WTC11 (cell line): ENCODE measurements at regions not wholly inside any gene's neighbourhood (a gene's known extent, or its start where the extent isn't known, plus 50 kb on each side); places are given as distances from the start of the nearest gene placed in this dataset.

Experiments used
- ATAC-seq: fragments of 200-7000 bp; cut with Tn5 transposase; 2 replicates; pipeline ENCODE4 v1.10.0; 2021; ENCODE audit warnings: mild to moderate bottlenecking, moderate library complexity
- CTCF ChIA-PET: fragments of 300-600 bp; sonication (Branson Sonifier 250); formaldehyde crosslinking; loops from one replicate; lab custom pipeline; 2021; ENCODE audit warnings: antibody characterized with exemption; lab: Charles Lee
- POLR2A ChIA-PET: fragments of 350-600 bp; sonication (Branson Sonifier 250); formaldehyde crosslinking; loops from one replicate; lab custom pipeline; 2021; ENCODE audit warnings: antibody characterized with exemption; lab: Charles Lee
- DNase-seq: peaks from one replicate; pipeline ENCODE4 v3.0.0; 2021; ENCODE audit warnings: low spot score
- H3K27ac Mint-ChIP-seq: 2 replicates; pipeline ENCODE4 v1.8.0; 2021; ENCODE audit warnings: mixed read lengths
- H3K27me3 Mint-ChIP-seq: 2 replicates; pipeline ENCODE4 v1.8.0; 2021; ENCODE audit warnings: low read depth, mild to moderate bottlenecking, moderate library complexity, mixed read lengths
- H3K36me3 Mint-ChIP-seq: 2 replicates; pipeline ENCODE4 v1.8.0; 2021; ENCODE audit warnings: mixed read lengths
- H3K4me1 Mint-ChIP-seq: 2 replicates; pipeline ENCODE4 v1.8.0; 2022; ENCODE audit warnings: mixed read lengths
- H3K4me3 Mint-ChIP-seq: 2 replicates; pipeline ENCODE4 v1.8.0; 2021; ENCODE audit warnings: mild to moderate bottlenecking, moderate library complexity, mixed read lengths
- H3K9me3 Mint-ChIP-seq: 2 replicates; pipeline ENCODE4 v1.8.0; 2021; ENCODE audit warnings: mixed read lengths
- CBFB ChIP-seq: sonication (generic); formaldehyde crosslinking; IDR thresholded peaks from 2 replicates; pipeline ENCODE4 v1.8.1; 2022; ENCODE audit warnings: mild to moderate bottlenecking, low read depth, missing genetic modification reagents
- CREB1 ChIP-seq: sonication (generic); formaldehyde crosslinking; IDR thresholded peaks from 2 replicates; pipeline ENCODE4 v1.8.0; 2023; ENCODE audit warnings: mild to moderate bottlenecking, missing genetic modification reagents
- ETV6 ChIP-seq: sonication (generic); formaldehyde crosslinking; IDR thresholded peaks from 2 replicates; pipeline ENCODE4 v1.8.1; 2022; ENCODE audit warnings: mild to moderate bottlenecking, missing genetic modification reagents
- MYBL2 ChIP-seq: sonication (generic); formaldehyde crosslinking; IDR thresholded peaks from 2 replicates; pipeline ENCODE4 v1.8.1; 2023; ENCODE audit warnings: mild to moderate bottlenecking, moderate library complexity, missing genetic modification reagents
- NFYB ChIP-seq: sonication (generic); formaldehyde crosslinking; conservative IDR thresholded peaks from 2 replicates; pipeline ENCODE4 v1.8.0; 2022; ENCODE audit warnings: low read depth, missing genetic modification reagents
- OVOL2 ChIP-seq: fragments of 250-450 bp; sonication (Bioruptor Pico); IDR thresholded peaks from 2 replicates; pipeline ENCODE4 v1.9.0; 2021; ENCODE audit warnings: mild to moderate bottlenecking, borderline replicate concordance
- SMAD3 ChIP-seq: sonication (generic); formaldehyde crosslinking; IDR thresholded peaks from 2 replicates; pipeline ENCODE4 v1.8.0; 2022; ENCODE audit warnings: missing genetic modification reagents, mild to moderate bottlenecking, borderline replicate concordance
- SP1 ChIP-seq: sonication (generic); formaldehyde crosslinking; conservative IDR thresholded peaks from 2 replicates; pipeline ENCODE4 v1.8.1; 2022; ENCODE audit warnings: missing genetic modification reagents
- TEAD1 ChIP-seq: sonication (generic); formaldehyde crosslinking; IDR thresholded peaks from 2 replicates; pipeline ENCODE4 v1.8.0; 2022; ENCODE audit warnings: mild to moderate bottlenecking, missing genetic modification reagents
- ZBTB21 ChIP-seq: sonication (generic); formaldehyde crosslinking; IDR thresholded peaks from 2 replicates; pipeline ENCODE4 v1.8.1; 2023; ENCODE audit warnings: mild to moderate bottlenecking, missing genetic modification reagents, borderline replicate concordance
- ZNF138 ChIP-seq: sonication (generic); formaldehyde crosslinking; conservative IDR thresholded peaks from 2 replicates; pipeline ENCODE4 v1.8.1; 2022; ENCODE audit warnings: mild to moderate bottlenecking, moderate library complexity, missing genetic modification reagents
- ZNF219 ChIP-seq: sonication (generic); formaldehyde crosslinking; IDR thresholded peaks from 2 replicates; pipeline ENCODE4 v1.8.0; 2023; ENCODE audit warnings: missing genetic modification reagents, mild to moderate bottlenecking, borderline replicate concordance
- ZNF396 ChIP-seq: fragments of 250-450 bp; sonication (Bioruptor Pico); IDR thresholded peaks from 2 replicates; pipeline ENCODE4 v1.8.0; 2021; ENCODE audit warnings: mild to moderate bottlenecking, moderate library complexity, borderline replicate concordance
- ZNF423 ChIP-seq: fragments of 250-450 bp; sonication (Bioruptor Pico); IDR thresholded peaks from 2 replicates; pipeline ENCODE4 v2.1.2; 2022; ENCODE audit warnings: mild to moderate bottlenecking, moderate library complexity
- ZNF671 ChIP-seq: fragments of 250-450 bp; sonication (Bioruptor Pico); IDR thresholded peaks from 2 replicates; pipeline ENCODE4 v1.8.0; 2021; ENCODE audit warnings: mild to moderate bottlenecking
- TF ChIP-seq, protein P1 (sequence below): sonication (generic); formaldehyde crosslinking; IDR thresholded peaks from 2 replicates; pipeline ENCODE4 v1.8.0; 2023; ENCODE audit warnings: missing genetic modification reagents, mild to moderate bottlenecking, borderline replicate concordance
- TF ChIP-seq, protein P2 (sequence below): fragments of 250-450 bp; sonication (Bioruptor Pico); IDR thresholded peaks from 2 replicates; pipeline ENCODE4 v1.9.0; 2021; ENCODE audit warnings: mild to moderate bottlenecking, borderline replicate concordance
- TF ChIP-seq, protein P3 (sequence below): sonication (generic); formaldehyde crosslinking; IDR thresholded peaks from 2 replicates; pipeline ENCODE4 v1.8.0; 2022; ENCODE audit warnings: mild to moderate bottlenecking, missing genetic modification reagents
- TF ChIP-seq, protein P4 (sequence below): sonication (generic); formaldehyde crosslinking; IDR thresholded peaks from 2 replicates; pipeline ENCODE4 v1.8.1; 2023; ENCODE audit warnings: mild to moderate bottlenecking, missing genetic modification reagents
- TF ChIP-seq, protein P5 (sequence below): sonication (generic); formaldehyde crosslinking; IDR thresholded peaks from 2 replicates; pipeline ENCODE4 v1.8.1; 2023; ENCODE audit warnings: mild to moderate bottlenecking, missing genetic modification reagents, moderate library complexity
- TF ChIP-seq, protein P6 (sequence below): sonication (generic); formaldehyde crosslinking; IDR thresholded peaks from 2 replicates; pipeline ENCODE4 v1.8.0; 2022; ENCODE audit warnings: mild to moderate bottlenecking, missing genetic modification reagents

DNA sequence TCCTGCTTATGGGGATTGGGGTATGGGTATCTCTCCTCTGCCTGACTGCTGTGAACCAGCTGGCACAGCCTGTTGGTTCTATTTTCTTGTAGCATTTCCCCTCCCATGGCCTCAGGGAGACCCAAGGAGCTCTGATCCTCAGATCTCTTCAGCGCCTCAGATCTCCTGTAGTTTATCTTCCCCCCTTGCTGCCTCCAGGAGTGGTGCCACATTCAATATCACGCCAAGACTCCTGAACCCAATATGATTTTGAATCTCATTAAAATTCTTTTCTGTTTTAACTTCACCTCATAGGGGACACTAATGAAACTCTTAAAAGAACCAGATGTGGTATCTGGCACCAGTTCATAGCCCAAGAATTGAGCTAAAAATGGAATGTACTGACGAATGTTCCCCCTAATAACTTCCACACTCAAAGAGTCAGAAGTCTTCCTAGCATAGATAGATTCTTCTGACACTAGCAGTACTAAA lies 59.6 kb upstream of the LIFR start (continued):
- TF ChIP-seq ZNF219 (CRISPR knock-in tag) (no peak), NFYB (CRISPR knock-in tag) (no peak)
- TF ChIP-seq, all 79 proteins: peak for 0

DNA sequence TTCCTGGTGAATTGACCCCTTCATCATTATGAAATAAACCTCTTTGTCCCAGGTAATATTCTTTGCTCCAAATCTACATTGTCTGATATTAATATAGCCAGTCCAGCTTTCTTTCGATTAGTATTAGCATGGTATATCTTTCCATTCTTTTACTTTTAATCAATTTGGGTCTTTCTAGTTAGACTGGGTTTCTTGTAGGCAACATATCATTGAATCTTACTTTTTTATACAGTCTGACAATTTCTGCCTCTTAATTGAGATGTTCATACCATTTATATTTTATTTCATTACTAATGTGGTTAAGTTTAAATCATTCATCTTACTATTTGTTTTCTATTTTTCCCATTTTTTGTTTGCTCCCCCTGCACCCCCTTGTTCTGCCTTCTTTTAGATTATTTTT lies 61.7 kb upstream of the LIFR start:
- no peak for ATAC-seq
- Mint-ChIP-seq H3K27me3 (no peaks in the 10 kb centered on the region), H3K36me3 (peaks cover 9% of the 10 kb centered on the region)
- TF ChIP-seq, protein P1, sequence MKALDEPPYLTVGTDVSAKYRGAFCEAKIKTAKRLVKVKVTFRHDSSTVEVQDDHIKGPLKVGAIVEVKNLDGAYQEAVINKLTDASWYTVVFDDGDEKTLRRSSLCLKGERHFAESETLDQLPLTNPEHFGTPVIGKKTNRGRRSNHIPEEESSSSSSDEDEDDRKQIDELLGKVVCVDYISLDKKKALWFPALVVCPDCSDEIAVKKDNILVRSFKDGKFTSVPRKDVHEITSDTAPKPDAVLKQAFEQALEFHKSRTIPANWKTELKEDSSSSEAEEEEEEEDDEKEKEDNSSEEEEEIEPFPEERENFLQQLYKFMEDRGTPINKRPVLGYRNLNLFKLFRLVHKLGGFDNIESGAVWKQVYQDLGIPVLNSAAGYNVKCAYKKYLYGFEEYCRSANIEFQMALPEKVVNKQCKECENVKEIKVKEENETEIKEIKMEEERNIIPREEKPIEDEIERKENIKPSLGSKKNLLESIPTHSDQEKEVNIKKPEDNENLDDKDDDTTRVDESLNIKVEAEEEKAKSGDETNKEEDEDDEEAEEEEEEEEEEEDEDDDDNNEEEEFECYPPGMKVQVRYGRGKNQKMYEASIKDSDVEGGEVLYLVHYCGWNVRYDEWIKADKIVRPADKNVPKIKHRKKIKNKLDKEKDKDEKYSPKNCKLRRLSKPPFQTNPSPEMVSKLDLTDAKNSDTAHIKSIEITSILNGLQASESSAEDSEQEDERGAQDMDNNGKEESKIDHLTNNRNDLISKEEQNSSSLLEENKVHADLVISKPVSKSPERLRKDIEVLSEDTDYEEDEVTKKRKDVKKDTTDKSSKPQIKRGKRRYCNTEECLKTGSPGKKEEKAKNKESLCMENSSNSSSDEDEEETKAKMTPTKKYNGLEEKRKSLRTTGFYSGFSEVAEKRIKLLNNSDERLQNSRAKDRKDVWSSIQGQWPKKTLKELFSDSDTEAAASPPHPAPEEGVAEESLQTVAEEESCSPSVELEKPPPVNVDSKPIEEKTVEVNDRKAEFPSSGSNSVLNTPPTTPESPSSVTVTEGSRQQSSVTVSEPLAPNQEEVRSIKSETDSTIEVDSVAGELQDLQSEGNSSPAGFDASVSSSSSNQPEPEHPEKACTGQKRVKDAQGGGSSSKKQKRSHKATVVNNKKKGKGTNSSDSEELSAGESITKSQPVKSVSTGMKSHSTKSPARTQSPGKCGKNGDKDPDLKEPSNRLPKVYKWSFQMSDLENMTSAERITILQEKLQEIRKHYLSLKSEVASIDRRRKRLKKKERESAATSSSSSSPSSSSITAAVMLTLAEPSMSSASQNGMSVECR (CRISPR knock-in tag) = no peak
- TF ChIP-seq ZBTB21 (CRISPR knock-in tag) (no peak), ZNF138 (no peak), ETV6 (CRISPR knock-in tag) (no peak), CBFB (no peak), TEAD1 (no peak), MYBL2 (CRISPR knock-in tag) (no peak)
- TF ChIP-seq, protein P2, sequence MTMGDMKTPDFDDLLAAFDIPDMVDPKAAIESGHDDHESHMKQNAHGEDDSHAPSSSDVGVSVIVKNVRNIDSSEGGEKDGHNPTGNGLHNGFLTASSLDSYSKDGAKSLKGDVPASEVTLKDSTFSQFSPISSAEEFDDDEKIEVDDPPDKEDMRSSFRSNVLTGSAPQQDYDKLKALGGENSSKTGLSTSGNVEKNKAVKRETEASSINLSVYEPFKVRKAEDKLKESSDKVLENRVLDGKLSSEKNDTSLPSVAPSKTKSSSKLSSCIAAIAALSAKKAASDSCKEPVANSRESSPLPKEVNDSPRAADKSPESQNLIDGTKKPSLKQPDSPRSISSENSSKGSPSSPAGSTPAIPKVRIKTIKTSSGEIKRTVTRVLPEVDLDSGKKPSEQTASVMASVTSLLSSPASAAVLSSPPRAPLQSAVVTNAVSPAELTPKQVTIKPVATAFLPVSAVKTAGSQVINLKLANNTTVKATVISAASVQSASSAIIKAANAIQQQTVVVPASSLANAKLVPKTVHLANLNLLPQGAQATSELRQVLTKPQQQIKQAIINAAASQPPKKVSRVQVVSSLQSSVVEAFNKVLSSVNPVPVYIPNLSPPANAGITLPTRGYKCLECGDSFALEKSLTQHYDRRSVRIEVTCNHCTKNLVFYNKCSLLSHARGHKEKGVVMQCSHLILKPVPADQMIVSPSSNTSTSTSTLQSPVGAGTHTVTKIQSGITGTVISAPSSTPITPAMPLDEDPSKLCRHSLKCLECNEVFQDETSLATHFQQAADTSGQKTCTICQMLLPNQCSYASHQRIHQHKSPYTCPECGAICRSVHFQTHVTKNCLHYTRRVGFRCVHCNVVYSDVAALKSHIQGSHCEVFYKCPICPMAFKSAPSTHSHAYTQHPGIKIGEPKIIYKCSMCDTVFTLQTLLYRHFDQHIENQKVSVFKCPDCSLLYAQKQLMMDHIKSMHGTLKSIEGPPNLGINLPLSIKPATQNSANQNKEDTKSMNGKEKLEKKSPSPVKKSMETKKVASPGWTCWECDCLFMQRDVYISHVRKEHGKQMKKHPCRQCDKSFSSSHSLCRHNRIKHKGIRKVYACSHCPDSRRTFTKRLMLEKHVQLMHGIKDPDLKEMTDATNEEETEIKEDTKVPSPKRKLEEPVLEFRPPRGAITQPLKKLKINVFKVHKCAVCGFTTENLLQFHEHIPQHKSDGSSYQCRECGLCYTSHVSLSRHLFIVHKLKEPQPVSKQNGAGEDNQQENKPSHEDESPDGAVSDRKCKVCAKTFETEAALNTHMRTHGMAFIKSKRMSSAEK (CRISPR knock-in tag) = no peak
- TF ChIP-seq, protein P3, sequence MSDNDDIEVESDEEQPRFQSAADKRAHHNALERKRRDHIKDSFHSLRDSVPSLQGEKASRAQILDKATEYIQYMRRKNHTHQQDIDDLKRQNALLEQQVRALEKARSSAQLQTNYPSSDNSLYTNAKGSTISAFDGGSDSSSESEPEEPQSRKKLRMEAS = no peak
- TF ChIP-seq, protein P4, sequence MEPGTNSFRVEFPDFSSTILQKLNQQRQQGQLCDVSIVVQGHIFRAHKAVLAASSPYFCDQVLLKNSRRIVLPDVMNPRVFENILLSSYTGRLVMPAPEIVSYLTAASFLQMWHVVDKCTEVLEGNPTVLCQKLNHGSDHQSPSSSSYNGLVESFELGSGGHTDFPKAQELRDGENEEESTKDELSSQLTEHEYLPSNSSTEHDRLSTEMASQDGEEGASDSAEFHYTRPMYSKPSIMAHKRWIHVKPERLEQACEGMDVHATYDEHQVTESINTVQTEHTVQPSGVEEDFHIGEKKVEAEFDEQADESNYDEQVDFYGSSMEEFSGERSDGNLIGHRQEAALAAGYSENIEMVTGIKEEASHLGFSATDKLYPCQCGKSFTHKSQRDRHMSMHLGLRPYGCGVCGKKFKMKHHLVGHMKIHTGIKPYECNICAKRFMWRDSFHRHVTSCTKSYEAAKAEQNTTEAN (CRISPR knock-in tag) = no peak
- TF ChIP-seq, protein P5, sequence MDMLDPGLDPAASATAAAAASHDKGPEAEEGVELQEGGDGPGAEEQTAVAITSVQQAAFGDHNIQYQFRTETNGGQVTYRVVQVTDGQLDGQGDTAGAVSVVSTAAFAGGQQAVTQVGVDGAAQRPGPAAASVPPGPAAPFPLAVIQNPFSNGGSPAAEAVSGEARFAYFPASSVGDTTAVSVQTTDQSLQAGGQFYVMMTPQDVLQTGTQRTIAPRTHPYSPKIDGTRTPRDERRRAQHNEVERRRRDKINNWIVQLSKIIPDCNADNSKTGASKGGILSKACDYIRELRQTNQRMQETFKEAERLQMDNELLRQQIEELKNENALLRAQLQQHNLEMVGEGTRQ (CRISPR knock-in tag) = no peak
- TF ChIP-seq, all 79 proteins: peak for 0
- POLR2A ChIA-PET = no interaction called here
- no peak for DNase-seq
- H3K4me1 Mint-ChIP-seq = peaks cover 19% of the 10 kb centered on the region
- no peak overlapping the region for H3K4me3 Mint-ChIP-seq
- no peak overlapping the region for H3K27ac Mint-ChIP-seq
- H3K9me3 Mint-ChIP-seq = peaks cover 32% of the 10 kb centered on the region
- CTCF ChIA-PET = no interaction called here

DNA sequence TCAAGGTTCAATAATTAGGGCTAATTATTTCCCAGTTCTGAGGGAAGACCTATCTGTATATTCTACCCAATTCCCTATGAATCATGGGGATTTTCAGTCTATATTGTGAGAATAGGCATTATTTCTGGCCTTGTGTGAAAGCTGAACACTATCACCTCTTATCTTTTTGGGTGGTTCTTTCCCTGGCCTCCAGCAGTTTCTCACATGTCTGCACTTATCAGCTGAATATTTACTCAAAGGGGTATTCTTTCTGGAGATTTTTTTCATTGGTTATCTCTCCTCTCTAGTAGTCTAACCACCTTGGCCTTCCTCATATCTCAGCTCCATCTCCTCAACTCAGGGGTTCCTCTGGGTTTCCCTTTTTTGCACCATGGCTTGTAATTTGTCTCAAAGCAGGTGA lies 64.9 kb upstream of the LIFR start:
- ATAC-seq (no peak), DNase-seq (no peak)
- H3K9me3 Mint-ChIP-seq = peaks cover 38% of the 10 kb centered on the region
- H3K36me3 Mint-ChIP-seq = peaks cover 11% of the 10 kb centered on the region
- H3K4me3 Mint-ChIP-seq = no peak overlapping the region
- H3K27me3 Mint-ChIP-seq = no peaks in the 10 kb centered on the region
- ChIA-PET POLR2A (no interaction called here), CTCF (no interaction called here)
- no peaks in the 10 kb centered on the region for H3K4me1 Mint-ChIP-seq
- no peak overlapping the region for H3K27ac Mint-ChIP-seq
- no peak for TF ChIP-seq ZNF423
- no peak for TF ChIP-seq ZNF219 (CRISPR knock-in tag)
- no peak for TF ChIP-seq ZNF396 (CRISPR knock-in tag)
- TF ChIP-seq ZNF671 (CRISPR knock-in tag) = no peak
- TF ChIP-seq, protein P6, sequence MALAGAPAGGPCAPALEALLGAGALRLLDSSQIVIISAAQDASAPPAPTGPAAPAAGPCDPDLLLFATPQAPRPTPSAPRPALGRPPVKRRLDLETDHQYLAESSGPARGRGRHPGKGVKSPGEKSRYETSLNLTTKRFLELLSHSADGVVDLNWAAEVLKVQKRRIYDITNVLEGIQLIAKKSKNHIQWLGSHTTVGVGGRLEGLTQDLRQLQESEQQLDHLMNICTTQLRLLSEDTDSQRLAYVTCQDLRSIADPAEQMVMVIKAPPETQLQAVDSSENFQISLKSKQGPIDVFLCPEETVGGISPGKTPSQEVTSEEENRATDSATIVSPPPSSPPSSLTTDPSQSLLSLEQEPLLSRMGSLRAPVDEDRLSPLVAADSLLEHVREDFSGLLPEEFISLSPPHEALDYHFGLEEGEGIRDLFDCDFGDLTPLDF (CRISPR knock-in tag) = no peak
- TF ChIP-seq SMAD3 (CRISPR knock-in tag) = no peak
- no peak for TF ChIP-seq SP1 (CRISPR knock-in tag)
- TF ChIP-seq CREB1 (CRISPR knock-in tag) = no peak
- no peak for TF ChIP-seq OVOL2
